ENCODE measurements at regions not wholly inside any gene's neighbourhood (a gene's known extent, or its start where the extent isn't known, plus 50 kb on each side); places are given as distances from the start of the nearest gene placed in this dataset.

DNA sequence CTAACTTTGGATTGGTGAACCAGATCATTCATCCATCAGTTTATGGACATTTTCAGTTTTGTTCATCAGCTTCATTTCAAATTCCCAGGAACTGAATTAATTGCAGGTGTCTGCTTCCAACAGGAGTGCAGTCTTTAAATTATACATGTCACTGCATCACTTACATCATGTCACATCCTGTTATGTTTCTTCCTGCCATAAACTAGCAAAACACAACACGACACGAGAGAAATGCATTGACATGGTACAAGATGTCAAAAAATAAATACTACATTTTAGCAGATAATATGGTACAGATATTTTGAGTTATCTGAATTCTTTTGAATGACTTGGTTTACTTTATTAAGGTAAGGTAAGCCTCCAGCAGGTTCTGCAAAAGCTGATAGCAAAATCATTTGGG, 415.5 kb downstream of the NR2F1-AS1 start:
- H3K9me3 ChIP-seq (ENCODE audit: control insufficient read depth, low read length): no peaks in the 10 kb centered on the region
- WGBS, 2 experiments (ENCODE audit: insufficient coverage in 2 of 2): no CpG with 5 or more reads among the region's 2 CpGs
- peaks cover 19% of the 10 kb centered on the region for H3K4me1 ChIP-seq (ENCODE audit: control insufficient read depth, insufficient read depth, low read length, poor library complexity, severe bottlenecking)
- H3K27ac ChIP-seq (ENCODE audit: low read depth, low read length, severe bottlenecking): no peak overlapping the region
- H3K4me3 ChIP-seq (ENCODE audit: extremely low read depth, insufficient read depth, low read length, poor library complexity, severe bottlenecking): no peak overlapping the region
- H3K36me3 ChIP-seq (ENCODE audit: control insufficient read depth, insufficient read depth, low read length): no peaks in the 10 kb centered on the region

DNA sequence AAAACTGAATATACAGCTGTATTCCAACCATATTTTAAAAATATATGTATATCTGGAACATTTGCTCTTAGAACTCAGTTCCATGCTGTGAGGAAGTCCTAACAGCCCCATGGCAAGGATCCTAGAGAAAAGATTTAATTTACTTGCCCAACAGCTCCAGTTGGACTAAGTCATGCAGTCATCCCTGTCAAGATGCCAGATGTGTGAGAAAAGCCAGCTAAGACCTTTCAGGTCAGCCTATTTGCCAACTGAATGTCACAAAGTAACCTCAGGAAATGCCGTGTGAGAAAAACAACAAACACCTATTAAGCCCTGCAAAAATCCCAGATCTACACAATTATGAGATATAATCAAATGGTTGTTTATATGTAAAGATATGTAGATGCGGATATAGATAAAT, 416.3 kb downstream of the NR2F1-AS1 start:
- no CpG with 5 or more reads among the region's 2 CpGs for WGBS, 2 experiments (ENCODE audit: insufficient coverage in 2 of 2)
- no peak overlapping the region for H3K27ac ChIP-seq (ENCODE audit: low read depth, low read length, severe bottlenecking)
- H3K4me1 ChIP-seq (ENCODE audit: control insufficient read depth, insufficient read depth, low read length, poor library complexity, severe bottlenecking): peaks cover 19% of the 10 kb centered on the region
- H3K4me3 ChIP-seq (ENCODE audit: extremely low read depth, insufficient read depth, low read length, poor library complexity, severe bottlenecking): no peak overlapping the region
- no peaks in the 10 kb centered on the region for H3K36me3 ChIP-seq (ENCODE audit: control insufficient read depth, insufficient read depth, low read length)
- no peaks in the 10 kb centered on the region for H3K9me3 ChIP-seq (ENCODE audit: control insufficient read depth, low read length)

DNA sequence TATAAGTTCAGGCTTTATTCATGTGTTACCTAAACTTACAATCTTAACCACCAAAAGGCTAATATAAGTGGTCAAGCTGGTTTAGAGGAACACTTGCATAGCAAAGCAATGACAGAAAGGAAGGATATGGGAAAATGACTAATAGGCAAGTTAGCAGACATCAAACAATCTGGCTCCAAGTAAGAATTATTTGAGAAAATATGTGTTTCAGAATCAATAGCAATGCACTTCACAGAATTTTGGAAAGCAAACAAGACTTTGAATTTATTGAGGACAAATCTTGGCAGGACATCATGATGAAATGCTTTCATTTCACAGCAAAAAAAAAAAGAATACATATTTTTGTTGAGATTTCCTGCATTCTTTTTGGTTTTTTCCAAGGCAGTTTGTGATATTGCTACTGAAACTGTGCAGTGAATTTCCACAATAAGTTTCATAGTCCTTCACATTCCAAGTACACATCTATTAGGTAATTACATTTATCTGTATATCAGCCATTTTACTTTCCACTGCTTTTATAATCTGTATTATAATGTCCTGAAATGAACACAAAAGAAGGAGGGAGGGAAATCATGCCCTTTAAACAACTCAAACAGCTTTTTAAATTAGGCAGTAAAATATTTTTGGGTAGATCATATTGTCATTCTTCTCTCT, 417.9 kb downstream of the NR2F1-AS1 start:
- Histone ChIP-seq H3K4me1 (ENCODE audit: control insufficient read depth, insufficient read depth, low read length, poor library complexity, severe bottlenecking) (peaks cover 19% of the 10 kb centered on the region), H3K4me3 (ENCODE audit: extremely low read depth, insufficient read depth, low read length, poor library complexity, severe bottlenecking) (no peak overlapping the region), H3K36me3 (ENCODE audit: control insufficient read depth, insufficient read depth, low read length) (no peaks in the 10 kb centered on the region), H3K9me3 (ENCODE audit: control insufficient read depth, low read length) (no peaks in the 10 kb centered on the region), H3K27ac (ENCODE audit: low read depth, low read length, severe bottlenecking) (peak overlapping the region; percentile 80)

DNA sequence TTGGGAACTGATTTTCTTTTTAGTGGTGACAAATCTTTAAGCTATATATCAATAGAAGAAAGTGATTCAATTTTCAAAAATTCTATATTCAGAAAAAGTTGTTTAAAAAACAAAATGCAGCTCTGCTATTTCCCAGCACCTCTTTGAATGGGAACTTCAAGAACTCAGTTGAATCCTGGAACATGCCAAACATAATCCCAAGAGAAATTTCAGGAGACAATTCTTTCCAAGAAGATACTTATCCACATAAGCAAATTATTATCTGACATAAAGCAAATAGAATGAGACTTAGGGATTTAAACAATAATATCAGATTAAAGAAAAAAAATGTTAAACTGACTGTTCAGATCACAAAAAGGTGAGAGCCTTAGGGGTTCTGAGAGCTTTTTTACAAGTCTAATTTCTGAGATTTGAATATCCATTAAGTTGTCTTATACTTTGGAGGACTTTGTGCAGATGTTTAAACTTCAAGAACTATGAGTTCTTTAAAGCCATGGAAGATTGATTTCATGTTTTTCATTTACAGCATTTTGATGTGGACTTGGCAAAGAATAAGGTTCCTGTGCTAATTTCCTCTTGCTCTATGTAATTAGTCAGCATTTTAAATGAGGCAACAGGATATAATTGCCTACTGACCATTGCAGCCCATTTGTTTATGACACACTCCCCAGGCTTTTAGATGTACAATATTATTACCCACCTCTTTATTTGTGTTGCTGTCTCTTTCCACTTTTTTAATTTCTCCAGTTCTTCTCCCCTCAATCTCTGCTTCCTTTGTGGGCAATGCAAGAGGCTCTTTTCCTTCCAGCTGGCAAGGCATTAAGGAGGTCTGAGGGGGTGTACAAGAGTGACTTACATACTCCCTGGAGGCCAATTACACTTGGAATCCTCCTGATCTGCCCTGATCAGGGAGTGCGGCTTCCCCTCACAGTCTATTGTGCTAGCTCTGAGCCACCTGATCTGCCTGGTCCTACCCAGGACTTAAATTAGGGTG, 419.1 kb downstream of the NR2F1-AS1 start:
- no peak overlapping the region for H3K4me3 ChIP-seq (ENCODE audit: extremely low read depth, insufficient read depth, low read length, poor library complexity, severe bottlenecking)
- no peaks in the 10 kb centered on the region for H3K9me3 ChIP-seq (ENCODE audit: control insufficient read depth, low read length)
- H3K4me1 ChIP-seq (ENCODE audit: control insufficient read depth, insufficient read depth, low read length, poor library complexity, severe bottlenecking): peaks cover 19% of the 10 kb centered on the region
- H3K27ac ChIP-seq (ENCODE audit: low read depth, low read length, severe bottlenecking): peak overlapping the region; percentile 77
- 83 to 86% methylated on average over 1 of the region's 1 CpG for WGBS, 2 experiments (ENCODE audit: insufficient coverage in 2 of 2)
- H3K36me3 ChIP-seq (ENCODE audit: control insufficient read depth, insufficient read depth, low read length): no peaks in the 10 kb centered on the region

DNA sequence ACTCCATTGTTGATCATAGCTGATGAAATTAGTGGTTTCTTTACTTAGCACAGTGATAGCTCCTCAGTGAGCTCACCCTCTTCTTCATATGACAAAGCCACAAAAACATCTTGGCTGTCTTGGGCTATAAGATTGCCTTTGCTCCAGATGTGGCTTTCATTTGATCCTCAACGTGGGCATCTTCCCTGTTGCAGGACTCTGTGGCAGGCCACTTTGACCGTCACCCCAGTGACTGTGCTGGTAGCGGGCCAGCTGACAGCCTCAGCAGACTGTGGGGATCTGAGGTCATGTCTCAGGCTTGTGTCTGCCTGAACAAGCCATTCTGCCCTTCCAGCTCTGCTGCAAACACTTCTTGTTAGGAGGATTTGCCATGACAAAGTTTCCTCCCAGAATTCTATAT, 422.2 kb downstream of the NR2F1-AS1 start:
- Histone ChIP-seq H3K36me3 (ENCODE audit: control insufficient read depth, insufficient read depth, low read length) (no peaks in the 10 kb centered on the region), H3K4me3 (ENCODE audit: extremely low read depth, insufficient read depth, low read length, poor library complexity, severe bottlenecking) (no peak overlapping the region), H3K4me1 (ENCODE audit: control insufficient read depth, insufficient read depth, low read length, poor library complexity, severe bottlenecking) (peaks cover 15% of the 10 kb centered on the region), H3K27ac (ENCODE audit: low read depth, low read length, severe bottlenecking) (no peak overlapping the region), H3K9me3 (ENCODE audit: control insufficient read depth, low read length) (no peaks in the 10 kb centered on the region)
- WGBS, 2 experiments (ENCODE audit: insufficient coverage in 2 of 2): 82 to 96% methylated on average over 3 of the region's 3 CpGs

DNA sequence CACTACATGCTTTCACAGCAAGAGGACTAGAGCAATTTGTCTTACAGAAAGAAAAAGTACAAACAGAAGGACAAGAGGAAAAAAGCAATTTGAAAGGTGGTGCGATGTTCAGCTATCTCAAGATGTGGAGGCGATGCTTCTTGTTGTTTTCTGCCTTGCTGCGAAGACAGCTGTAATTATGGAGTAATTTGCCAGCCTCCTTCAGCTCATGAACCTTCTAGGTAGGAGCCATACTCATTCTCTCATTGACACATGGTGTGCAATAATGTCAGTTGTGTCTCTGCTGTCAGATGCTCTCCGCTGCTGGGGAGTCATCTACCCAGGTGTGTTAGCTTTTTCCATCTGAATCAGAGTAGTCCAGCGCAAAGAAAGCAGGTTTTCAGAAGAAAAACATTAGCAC, 424.5 kb downstream of the NR2F1-AS1 start:
- H3K36me3 ChIP-seq (ENCODE audit: control insufficient read depth, insufficient read depth, low read length): no peaks in the 10 kb centered on the region
- 87 to 93% methylated on average over 3 to 5 of the region's 5 CpGs for WGBS, 2 experiments (ENCODE audit: insufficient coverage in 2 of 2)
- no peaks in the 10 kb centered on the region for H3K9me3 ChIP-seq (ENCODE audit: control insufficient read depth, low read length)
- H3K27ac ChIP-seq (ENCODE audit: low read depth, low read length, severe bottlenecking): no peak overlapping the region
- H3K4me3 ChIP-seq (ENCODE audit: extremely low read depth, insufficient read depth, low read length, poor library complexity, severe bottlenecking): no peak overlapping the region
- no peaks in the 10 kb centered on the region for H3K4me1 ChIP-seq (ENCODE audit: control insufficient read depth, insufficient read depth, low read length, poor library complexity, severe bottlenecking)

DNA sequence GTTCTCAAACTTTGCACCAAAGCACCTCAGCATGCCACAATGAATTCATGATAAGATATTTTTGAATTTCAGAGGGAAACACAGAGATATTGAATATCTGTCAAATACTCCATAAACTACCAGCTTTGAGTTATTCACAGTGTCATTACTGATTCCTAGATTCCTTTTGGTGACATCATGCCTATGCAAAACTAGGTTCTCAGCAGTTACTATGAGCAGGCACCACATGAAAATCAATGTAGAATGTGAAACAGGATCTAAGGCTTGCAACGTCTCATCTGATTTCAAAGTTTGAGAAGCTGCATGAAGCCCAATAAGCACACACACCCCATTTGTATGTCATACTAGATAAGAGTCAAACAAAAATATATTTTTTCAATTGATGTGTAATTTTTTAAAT, 426.5 kb downstream of the NR2F1-AS1 start:
- WGBS, 2 experiments (ENCODE audit: insufficient coverage in 2 of 2): 80% methylated on average over 1 of the region's 1 CpG; no CpG with 5 or more reads in 1 of the 2 experiments
- Histone ChIP-seq H3K9me3 (ENCODE audit: control insufficient read depth, low read length) (no peaks in the 10 kb centered on the region), H3K27ac (ENCODE audit: low read depth, low read length, severe bottlenecking) (no peak overlapping the region), H3K36me3 (ENCODE audit: control insufficient read depth, insufficient read depth, low read length) (no peaks in the 10 kb centered on the region), H3K4me1 (ENCODE audit: control insufficient read depth, insufficient read depth, low read length, poor library complexity, severe bottlenecking) (no peaks in the 10 kb centered on the region), H3K4me3 (ENCODE audit: extremely low read depth, insufficient read depth, low read length, poor library complexity, severe bottlenecking) (no peak overlapping the region)

DNA sequence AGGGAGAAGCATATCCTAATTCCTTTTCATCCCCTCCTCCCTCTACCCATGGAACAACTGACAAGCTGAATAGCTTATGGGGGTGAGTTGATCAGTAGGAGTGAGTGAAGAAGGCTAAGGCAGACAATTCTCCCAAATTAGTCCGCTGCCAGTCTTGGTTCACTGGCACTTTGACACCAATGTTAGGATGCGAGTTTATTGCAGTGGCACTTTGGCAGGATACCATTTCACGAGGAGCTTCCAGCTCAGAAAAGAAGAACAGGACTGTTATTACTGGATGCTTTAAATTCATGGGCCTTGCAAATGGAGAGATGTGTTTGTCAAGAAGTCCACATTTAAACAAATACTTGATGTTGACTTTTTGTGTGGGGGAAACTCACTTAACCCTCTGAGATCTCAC, 427.6 kb downstream of the NR2F1-AS1 start:
- 100% methylated on average over 3 of the region's 3 CpGs for WGBS, 2 experiments (ENCODE audit: insufficient coverage in 2 of 2)
- H3K4me3 ChIP-seq (ENCODE audit: extremely low read depth, insufficient read depth, low read length, poor library complexity, severe bottlenecking): no peak overlapping the region

DNA sequence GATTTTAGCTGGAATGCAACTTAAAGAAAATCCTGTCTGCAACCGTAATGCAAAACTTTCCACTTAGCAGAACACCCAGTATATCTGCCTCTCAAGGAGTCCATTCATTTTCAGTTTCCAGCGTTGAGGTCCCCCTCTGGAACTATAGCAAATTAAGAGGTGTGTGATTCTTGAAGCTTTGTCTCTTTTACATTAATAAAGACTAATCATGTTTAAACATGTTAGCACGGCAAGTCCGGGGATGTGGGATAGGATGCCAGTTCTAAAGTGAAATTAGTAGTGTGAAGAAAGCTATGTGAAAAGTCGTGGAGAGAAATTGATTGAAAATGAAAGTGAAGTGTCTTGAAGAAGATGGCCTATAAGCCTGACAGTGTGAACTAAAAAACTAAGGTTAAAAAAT, 429.1 kb downstream of the NR2F1-AS1 start:
- no peaks in the 10 kb centered on the region for H3K36me3 ChIP-seq (ENCODE audit: control insufficient read depth, insufficient read depth, low read length)
- 100% methylated on average over 1 to 3 of the region's 5 CpGs for WGBS, 2 experiments (ENCODE audit: insufficient coverage in 2 of 2)
- H3K9me3 ChIP-seq (ENCODE audit: control insufficient read depth, low read length): no peaks in the 10 kb centered on the region
- H3K4me1 ChIP-seq (ENCODE audit: control insufficient read depth, insufficient read depth, low read length, poor library complexity, severe bottlenecking): no peaks in the 10 kb centered on the region
- no peak overlapping the region for H3K27ac ChIP-seq (ENCODE audit: low read depth, low read length, severe bottlenecking)
- no peak overlapping the region for H3K4me3 ChIP-seq (ENCODE audit: extremely low read depth, insufficient read depth, low read length, poor library complexity, severe bottlenecking)

More for the DNA sequence above, 427.6 kb downstream of the NR2F1-AS1 start:
- H3K27ac ChIP-seq (ENCODE audit: low read depth, low read length, severe bottlenecking): no peak overlapping the region
- no peaks in the 10 kb centered on the region for H3K36me3 ChIP-seq (ENCODE audit: control insufficient read depth, insufficient read depth, low read length)
- no peaks in the 10 kb centered on the region for H3K4me1 ChIP-seq (ENCODE audit: control insufficient read depth, insufficient read depth, low read length, poor library complexity, severe bottlenecking)
- H3K9me3 ChIP-seq (ENCODE audit: control insufficient read depth, low read length): no peaks in the 10 kb centered on the region

DNA sequence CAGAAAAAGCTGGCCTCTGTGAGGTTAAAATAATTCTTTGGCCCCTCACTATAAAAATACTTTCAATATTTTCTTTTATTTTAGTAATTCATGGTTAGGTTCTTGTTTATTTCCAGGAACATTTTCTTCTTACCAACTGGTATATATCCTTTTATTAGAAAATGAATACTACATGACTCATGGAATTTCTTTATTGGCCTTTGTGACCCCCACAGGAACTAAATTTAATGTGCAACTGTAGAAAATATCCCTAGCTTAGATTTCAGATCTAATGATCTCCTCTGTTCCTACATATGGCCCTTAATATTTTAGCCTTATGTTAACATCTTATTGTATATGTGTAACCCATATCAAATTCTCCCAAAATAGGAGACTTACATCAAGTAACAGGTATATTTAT, 429.9 kb downstream of the NR2F1-AS1 start:
- Histone ChIP-seq H3K36me3 (ENCODE audit: control insufficient read depth, insufficient read depth, low read length) (no peaks in the 10 kb centered on the region), H3K27ac (ENCODE audit: low read depth, low read length, severe bottlenecking) (no peak overlapping the region), H3K4me3 (ENCODE audit: extremely low read depth, insufficient read depth, low read length, poor library complexity, severe bottlenecking) (no peak overlapping the region), H3K4me1 (ENCODE audit: control insufficient read depth, insufficient read depth, low read length, poor library complexity, severe bottlenecking) (no peaks in the 10 kb centered on the region), H3K9me3 (ENCODE audit: control insufficient read depth, low read length) (no peaks in the 10 kb centered on the region)
